22Rv1 (cell line): ENCODE measurements at regions not wholly inside any gene's neighbourhood (a gene's known extent, or its start where the extent isn't known, plus 50 kb on each side); places are given as distances from the start of the nearest gene placed in this dataset.

ENCODE experiments used
- H3K27ac ChIP-seq: fragments of 450-650 bp; 2 replicates; pipeline ENCODE4 v1.5.1; 2017
- ZFX ChIP-seq: fragments of 450-650 bp; IDR thresholded peaks from 2 replicates; pipeline ENCODE4 v1.6.1; 2017; ENCODE audit warnings: antibody characterized with exemption, borderline replicate concordance
- TF ChIP-seq, protein P1 (sequence below): fragments of 450-650 bp; IDR thresholded peaks from 2 replicates; pipeline ENCODE4 v1.5.1; 2017; ENCODE audit warnings: mild to moderate bottlenecking

DNA sequence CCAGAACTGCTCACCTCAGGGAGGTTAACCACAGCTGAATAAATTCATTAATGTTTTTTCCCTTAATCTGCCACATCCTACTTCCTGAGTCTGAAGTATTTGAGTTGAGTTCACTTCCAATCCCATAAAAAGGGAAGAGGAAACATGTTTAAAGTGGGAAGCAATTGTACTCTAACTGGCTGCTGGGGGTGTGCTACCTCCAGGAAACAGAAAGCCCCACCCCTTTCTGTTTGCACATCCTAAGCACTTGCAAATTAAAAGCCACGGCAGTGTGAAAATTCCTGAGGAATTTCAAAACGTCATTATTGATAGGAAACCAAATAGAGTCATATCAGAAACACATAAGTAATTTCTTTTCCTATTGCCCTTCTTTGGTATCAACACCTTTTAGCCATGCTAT lies 307.0 kb upstream of the NR5A2 start:
- H3K27ac ChIP-seq: no peak overlapping the region
- TF ChIP-seq, protein P1, sequence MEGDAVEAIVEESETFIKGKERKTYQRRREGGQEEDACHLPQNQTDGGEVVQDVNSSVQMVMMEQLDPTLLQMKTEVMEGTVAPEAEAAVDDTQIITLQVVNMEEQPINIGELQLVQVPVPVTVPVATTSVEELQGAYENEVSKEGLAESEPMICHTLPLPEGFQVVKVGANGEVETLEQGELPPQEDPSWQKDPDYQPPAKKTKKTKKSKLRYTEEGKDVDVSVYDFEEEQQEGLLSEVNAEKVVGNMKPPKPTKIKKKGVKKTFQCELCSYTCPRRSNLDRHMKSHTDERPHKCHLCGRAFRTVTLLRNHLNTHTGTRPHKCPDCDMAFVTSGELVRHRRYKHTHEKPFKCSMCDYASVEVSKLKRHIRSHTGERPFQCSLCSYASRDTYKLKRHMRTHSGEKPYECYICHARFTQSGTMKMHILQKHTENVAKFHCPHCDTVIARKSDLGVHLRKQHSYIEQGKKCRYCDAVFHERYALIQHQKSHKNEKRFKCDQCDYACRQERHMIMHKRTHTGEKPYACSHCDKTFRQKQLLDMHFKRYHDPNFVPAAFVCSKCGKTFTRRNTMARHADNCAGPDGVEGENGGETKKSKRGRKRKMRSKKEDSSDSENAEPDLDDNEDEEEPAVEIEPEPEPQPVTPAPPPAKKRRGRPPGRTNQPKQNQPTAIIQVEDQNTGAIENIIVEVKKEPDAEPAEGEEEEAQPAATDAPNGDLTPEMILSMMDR: no peak
- no peak for TF ChIP-seq ZFX

DNA sequence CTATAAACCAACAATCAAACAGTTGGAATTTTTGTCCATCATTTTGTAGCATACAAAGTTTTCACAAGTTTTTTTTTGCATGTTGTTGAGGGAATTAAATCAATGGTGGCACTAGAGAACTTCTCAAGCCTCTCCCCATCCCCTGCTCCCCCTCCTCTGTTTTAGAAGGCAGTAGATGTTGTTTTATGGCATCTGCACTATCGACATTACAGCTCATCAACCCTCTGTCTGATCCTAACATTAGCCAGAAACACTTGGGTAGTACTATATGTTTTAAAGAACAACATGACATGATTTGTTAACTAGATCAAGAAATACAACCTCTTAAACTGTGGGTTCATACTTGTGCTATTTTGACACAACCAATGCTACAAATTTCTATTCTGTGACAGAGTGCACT lies 306.5 kb upstream of the NR5A2 start:
- no peak overlapping the region for H3K27ac ChIP-seq
- no peak for TF ChIP-seq ZFX
- TF ChIP-seq, protein P1: no peak

DNA sequence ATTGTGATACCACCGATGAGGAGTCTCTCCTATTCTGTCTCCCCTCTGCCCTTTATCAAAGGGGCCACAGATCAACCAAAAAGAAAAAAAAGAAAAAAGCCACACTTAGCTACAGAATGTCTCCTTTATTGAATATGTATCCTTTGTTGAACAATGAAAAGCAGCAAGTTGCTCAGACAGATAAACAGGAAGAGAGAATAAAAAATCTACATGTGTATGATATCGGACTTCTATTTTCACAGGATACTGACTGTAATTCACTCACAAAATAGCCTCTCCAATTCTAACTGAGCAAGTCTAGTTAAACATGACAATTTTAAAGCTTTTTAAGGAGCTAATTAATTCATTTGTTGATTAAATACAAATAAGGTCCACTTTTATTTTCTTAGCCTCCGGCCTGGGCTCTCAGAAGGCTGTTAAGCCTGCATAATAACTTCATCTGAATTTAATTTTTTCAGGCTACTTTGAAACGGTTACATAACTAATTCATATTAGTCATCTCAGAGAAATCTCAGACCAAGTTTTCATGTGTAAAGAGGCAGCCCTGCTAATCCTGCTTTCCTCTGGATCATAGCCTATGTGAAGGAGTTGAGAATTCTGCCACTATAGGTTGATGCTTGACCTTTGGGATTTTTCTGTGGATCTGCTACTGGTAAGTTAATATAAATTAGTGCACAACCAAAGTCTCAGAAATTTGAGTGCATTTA lies 304.1 kb upstream of the NR5A2 start:
- TF ChIP-seq, protein P1: no peak
- TF ChIP-seq ZFX: no peak
- H3K27ac ChIP-seq: no peak overlapping the region

DNA sequence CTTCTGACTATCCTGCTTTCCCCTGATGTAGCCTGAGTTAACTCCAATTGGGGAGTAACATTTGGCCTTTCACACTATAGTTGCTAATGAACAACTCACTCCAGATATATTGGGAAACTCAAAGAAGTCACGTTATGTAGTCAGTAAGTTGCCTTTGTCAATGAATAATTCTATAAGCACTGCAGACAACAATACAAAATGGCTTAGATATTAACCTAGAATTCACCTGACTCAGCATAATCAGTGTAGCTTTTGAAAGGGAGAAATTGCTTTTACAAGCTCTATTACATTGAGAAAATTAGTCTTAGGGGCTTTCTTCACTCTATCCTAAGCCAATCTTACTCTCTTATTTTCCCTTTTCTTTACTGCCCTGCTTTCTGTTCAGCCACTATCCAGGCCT lies 303.5 kb upstream of the NR5A2 start:
- no peak for TF ChIP-seq ZFX
- TF ChIP-seq, protein P1: no peak
- H3K27ac ChIP-seq: no peak overlapping the region

DNA sequence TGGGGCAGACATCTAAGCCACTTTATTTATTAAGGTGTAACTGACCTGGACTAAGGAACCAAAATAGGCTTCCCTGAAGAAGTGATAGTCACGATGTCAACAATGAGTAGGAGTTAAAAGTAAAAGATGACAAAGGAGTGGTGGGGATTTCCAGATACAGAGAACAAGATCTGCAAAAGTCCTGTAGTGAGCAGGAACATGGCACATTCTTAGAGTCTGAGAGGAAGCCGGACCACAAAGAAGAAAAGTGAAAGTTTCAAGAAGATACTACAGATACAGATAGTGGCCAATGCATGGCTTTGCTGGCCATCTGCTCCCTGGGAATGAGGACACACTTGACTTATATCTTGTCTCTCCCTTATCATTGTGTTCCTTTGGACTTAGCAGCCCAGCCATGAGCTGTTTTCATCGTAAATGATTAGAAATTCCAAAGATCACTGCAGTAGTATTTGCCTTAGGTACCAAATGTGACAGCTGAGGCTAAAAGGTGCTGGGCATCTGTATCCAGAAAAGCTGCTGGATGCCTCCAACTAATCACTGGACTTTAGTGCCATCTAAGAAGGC lies 302.4 kb upstream of the NR5A2 start:
- no peak overlapping the region for H3K27ac ChIP-seq
- no peak for TF ChIP-seq ZFX

DNA sequence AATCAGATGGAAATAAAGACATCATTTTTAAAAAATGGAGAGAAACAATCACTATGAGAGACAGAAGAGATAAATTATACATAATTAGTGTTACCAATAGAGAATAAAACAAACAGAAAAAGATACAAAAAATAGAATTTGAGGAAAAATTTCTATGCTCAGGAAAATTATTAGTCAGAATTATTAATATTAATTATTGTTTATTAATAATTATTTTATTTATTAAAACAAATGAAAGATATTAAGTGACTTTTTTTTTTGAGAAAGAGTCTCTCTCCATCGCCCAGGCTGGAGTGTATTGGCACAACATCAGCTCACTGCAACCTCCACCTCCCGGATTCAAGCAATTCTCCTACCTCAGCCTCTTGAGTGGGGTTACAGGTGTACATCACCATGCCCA lies 299.8 kb upstream of the NR5A2 start:
- TF ChIP-seq ZFX: no peak
- TF ChIP-seq, protein P1: no peak
- no peak overlapping the region for H3K27ac ChIP-seq

DNA sequence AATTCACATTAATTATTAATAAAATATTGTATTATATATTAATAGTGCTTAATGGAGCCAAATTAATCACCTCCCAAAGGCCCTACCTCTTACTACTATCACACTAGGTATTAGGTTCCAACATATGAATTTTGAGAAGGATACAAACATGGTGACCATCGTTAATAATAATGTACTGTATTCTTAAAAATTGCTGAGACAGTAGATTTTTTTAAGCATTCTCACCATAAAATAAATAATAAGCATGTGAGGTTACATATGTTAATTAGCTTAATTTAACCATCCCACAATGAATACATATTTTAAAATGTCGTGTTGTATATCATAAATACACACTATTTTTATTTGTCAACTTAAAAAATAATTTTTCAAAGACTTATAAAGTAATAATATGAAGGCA lies 299.2 kb upstream of the NR5A2 start:
- H3K27ac ChIP-seq: no peak overlapping the region
- TF ChIP-seq, protein P1: no peak
- TF ChIP-seq ZFX: no peak
